ENCODE measurements at regions not wholly inside any gene's neighbourhood (a gene's known extent, or its start where the extent isn't known, plus 50 kb on each side); places are given as distances from the start of the nearest gene placed in this dataset.
"Not testable (repeated sequence)": the region's sequence is repeated elsewhere in the genome, so short reads cannot be mapped to it uniquely, and the experiment has no call there.

DNA sequence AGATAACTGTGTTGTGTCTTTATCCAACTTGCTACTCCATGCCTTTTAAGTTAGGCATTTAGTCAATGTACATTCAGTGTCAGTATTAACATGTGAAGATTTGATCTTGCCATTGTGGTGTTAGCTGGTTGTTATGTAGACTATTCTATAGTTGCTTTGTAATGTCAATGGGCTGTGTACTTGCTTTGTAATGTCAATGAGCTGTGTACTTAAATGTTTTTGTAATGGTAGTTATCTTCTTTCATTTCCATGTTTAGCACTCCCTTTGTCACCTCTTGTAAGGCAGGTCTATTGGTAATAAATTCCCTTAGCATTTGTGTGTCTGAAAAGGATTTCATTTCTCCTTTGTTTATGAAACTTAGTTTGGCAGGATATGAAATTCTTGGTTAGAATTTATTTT is 53.4 kb downstream of the MC4R start:
- no peak for DNase-seq

DNA sequence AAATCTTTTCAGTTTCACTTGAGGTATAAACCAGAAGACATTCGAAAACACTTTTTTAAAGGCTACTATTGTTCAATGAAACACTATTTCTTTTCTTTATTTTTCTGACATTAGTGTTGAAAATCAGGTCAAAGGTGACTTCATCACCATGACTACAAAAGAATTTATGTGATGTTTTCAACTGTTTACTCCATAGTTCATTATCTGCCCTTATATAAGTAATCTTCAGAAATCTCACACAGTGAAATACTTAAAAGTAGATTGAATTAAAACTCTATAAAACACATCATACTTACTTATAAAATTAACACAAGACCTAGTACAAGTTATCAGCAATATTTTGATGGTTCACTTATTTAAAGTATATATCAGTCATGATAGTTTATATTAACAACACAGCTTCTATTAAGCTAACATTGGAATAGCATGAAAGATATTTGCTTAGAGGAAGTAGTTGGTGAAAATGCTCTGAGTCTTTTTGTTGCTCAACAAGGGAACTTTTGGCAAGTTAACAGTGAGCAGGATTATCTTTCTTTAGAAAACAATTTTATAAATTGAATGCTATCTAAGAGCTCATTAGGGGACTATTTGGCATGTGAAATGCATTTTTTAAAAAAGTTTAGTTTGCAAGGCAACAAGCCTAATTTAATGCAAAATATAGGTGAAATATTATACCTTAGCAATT is 60.8 kb downstream of the MC4R start:
- DNase-seq, result no peak

DNA sequence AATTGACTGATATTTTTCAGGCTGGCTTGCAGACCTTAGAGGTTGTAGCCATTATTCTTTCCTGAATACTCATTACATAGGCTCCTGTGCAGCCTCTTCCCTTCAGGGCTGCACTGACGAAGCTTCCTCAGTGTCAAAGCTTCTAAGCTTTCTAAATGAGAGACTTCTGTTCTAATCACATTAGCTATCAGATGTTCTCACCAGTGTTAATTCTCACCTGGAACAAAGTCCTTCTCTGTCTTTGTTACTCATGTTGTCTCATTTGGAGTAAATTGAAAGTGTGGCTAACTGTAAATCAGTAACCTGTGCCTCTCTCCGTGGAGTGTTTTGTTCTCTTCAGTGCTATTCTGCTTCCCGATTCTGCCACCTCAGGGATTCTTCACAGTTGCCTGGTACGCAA is 76.9 kb downstream of the MC4R start:
- no peak for DNase-seq

DNA sequence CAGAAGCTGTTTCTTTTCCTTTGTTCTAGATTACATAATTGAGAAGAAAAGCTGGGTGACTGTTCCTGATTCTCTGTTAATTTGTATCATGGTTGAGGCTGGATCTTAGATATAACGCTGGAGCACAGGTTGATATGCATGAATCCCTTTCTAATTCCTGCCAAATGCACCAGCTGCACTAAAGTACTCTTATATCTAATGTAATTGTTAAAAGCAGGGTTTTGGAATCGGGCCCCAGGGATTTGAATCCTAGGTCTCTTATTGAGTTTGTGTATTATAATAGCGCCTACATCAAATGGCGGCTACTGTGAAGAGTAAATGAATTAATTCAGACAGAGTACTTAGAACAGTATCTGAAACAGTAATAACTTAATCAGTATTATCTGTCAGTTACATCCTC is 80.4 kb downstream of the MC4R start:
- no peak for DNase-seq

DNA sequence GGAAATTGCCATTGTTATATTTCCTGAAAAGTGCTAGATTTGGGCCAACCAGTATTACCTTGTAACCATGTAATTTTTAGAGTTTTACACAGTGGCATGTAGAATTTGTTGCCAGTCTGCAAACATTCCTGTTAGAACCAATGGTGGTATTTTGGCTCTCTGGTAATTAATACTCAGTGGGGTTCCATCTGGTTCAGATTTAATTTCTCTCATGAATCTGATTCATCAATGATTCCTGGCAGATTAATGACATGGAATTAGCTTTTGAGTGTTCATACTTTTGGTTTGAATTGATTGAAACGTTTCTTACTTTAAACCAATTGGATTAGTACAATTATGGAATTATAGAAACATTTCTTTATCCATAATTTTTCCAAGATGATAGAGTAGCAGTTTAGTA is 93.2 kb downstream of the MC4R start:
- DNase-seq, result no peak

DNA sequence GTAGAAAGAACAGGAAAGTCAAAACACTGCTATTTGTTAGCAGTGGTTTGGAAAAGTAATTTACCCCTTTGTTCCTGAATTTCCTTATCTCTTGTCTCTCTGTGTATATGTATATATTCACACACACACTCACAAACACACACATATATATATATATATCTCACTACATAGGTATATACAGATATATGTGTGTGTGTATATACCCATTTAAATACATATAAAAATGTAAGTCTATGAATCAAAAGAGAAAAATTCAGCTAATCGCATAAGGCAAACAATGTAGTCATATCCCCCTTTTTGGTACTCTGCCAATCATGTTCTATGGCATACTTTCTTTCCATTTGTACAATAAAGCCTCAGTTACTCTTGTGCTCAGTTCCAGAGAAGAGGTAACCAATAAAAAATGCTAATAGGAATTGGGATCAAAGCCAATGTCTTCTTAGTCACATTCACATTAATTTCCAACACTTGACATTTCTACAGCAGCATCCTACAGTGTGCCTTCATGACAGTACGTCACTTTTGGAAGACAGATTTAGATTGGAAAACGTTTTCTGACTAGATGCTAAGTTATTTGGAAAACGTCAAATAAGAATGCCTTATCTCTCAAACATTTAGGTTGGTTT is 94.6 kb downstream of the MC4R start:
- DNase-seq, result peak; percentile 0

DNA sequence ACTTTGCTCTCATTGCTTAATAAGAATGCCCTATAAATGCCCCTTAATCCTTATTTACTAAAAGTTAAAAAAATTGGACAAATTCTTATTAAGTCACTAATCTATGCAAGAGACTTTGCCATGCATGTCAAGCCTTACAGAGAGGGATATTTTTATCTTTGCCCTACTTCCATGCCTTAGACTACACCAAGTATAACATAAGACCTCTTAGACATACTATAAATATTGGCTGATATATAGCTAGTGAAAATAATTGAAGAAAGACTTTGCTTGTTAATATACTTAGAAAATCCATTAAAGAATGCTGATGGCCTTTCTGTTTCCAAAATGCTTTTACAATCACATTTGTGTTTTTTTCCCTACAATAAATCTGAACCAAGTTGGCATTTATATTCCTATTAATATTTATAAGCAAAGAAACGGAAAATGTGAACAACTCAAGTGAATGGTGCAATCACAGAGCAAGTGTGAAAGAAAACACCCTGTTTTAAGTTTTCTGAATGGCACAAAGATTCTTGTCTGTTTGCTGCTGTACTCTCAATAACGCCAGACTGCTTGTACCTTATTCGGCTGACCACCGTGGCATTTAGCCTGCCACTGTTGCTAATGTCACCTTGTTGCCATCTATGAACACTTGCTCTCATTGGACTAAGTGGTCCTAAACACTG is 105.0 kb downstream of the MC4R start:
- no peak for DNase-seq

DNA sequence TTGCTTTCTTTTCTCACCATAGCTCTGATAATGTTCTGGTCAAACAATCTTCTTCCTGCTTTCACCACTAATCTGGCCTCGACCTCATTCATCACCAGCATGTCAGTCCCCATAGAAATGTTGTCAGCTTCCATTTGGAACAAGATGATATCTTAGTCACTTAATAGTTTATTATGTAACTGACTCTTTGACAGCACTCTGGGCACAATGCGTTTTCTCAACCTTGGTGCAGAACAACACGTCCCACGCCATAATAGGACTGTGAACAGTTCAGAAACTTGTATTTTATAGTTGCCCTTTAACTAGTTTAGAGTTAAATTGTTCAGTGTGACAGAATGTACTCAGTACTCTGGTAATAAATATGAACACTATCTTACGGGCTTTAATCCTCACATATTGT is 106.0 kb downstream of the MC4R start:
- DNase-seq, result no peak

DNA sequence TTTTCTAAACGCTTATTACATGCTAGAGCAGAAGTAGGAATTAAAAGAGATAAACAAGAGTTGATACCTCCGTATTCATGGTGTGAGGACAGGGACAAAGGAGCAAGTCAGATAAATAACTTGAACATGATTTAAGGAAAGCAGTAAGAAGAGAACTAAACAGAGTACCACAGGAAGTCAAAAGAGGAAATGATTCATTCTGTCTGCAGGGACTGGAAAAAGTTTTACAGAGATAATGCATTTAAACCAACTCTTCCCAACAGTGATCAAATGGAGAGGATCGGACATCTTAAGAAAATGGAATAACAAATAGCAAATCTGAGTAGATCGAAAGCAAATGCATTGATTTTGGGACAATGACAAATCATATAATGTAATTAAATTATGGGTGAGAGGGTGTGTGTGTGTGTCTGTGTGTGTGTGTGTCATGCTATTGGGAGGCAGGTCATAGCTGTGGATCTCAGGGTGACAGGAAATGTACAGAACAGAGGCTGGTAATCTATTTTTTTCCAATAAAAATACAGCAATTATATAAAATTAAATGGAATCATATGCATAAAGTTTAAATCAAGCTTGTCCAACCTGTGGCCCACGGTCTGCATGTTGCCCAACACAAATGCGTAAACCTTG is 113.4 kb downstream of the MC4R start:
- no peak for DNase-seq

DNA sequence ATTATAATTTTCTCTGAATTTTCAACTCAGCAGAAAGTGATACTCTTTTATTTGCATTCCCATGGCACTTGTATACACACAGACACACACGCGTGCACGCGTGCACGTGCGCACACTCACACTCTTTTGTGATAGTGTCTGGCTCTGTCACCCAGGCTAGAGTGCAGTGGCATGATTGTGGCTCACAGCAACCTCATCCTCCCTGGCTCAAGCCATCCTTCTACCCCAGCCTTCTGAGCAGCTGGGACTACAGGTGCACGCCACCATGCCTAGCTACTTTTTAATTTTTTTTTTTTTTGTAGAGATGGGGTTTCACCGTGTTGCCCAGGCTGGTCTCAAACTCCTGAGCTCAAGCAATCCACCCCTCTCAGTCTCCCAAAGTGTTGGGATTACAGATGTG is 123.2 kb downstream of the MC4R start:
- DNase-seq, result no peak

DNA sequence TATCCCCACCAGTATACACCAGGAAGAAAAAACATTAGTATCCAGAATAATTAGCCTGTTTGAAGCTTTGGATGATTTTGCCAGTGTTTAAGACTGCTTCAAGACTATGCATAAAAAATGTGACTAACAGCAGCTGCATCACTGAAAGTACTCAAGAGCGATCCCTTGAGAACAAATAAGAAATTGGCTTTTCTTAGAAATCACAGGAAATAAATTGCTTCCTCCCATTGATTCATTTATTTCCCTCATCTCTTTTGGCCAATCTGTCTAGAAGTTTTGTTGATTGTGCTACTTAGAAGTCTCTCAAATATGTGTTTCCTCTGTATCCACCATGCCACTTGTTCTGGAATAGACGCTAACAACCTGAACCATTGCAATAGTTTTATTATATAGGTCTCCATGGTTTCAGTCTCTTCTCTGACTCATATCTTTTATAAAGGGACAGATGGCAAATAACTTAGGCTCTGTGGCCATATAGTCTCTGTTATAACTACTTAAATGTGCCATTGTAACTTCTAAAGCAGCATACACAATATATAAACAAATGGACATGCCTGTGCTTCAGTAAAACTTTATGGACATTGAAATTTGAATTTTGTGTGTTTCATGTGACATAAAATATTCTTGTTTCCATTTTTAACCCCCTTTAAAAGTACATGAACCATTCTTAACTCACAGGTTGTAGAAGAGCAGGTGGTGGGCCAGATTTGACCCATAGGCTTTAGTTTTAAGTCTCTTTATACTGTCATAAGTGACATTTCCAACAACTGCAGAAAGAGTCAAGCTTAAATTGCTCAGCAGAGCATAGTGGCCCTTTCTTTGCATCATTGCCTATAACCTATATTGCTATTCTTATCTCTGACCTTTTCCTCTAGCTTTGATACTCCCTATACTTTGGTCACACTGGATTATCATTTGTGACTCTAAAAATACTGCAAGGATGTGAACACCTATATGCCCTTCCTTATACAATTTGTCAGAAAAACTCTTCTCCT is 123.9 kb downstream of the MC4R start:
- DNase-seq, result no peak

DNA sequence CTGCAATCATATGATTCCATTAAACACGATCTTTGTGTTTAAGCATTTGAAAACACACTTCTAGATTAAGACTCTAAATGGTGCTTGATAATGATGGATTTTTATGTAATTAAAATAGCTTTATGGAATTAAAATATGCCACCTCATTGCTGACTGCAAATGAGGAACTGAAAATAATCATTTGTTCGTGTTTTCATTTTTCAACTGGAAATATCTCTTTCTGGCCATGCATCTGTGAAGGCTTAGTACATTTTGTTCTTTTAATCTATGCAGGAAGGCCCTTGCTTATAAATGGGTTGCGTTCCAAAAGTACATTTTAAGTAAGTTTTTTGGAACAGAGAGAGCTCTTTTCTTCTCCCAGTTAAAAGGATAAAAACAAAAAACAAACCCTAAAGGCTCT is 125.5 kb downstream of the MC4R start:
- DNase-seq, result no peak

DNA sequence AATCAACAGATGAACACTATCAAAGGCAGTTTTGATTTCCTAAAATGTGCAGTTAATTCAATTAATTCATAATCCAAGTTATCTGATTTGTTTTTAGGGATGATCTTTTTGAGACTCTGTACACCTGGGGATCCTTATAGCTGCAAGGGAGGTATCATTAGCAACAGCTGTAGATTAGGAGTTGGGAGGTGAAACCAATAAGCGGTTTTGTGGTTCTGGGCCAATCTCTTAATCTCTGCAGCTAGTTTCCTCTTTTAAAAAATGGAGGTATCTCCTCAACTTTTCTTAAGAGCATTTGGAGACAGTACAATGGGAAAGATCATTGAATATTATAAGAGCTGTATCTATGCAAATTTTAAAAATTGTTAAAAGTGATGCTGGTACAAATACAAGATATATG is 126.0 kb downstream of the MC4R start:
- DNase-seq, result no peak

DNA sequence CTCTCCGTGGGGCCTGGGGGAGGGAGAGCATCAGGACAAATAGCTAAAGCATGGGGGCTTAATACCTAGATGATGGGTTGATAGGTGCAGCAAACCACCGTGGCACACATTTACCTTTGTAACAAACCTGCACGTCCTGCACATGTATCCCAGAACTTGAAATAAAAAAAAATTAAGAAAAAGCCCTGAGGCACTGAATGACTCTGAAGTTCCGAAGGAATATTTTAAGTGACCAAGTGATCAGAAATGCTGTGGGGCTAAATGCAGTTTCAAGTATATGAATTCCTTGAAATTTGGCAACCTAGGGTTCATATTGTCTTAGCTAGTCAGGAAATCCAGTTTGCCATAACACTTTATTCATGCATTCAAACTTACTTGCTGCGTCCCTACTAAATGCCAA is 127.5 kb downstream of the MC4R start:
- no peak for DNase-seq

DNA sequence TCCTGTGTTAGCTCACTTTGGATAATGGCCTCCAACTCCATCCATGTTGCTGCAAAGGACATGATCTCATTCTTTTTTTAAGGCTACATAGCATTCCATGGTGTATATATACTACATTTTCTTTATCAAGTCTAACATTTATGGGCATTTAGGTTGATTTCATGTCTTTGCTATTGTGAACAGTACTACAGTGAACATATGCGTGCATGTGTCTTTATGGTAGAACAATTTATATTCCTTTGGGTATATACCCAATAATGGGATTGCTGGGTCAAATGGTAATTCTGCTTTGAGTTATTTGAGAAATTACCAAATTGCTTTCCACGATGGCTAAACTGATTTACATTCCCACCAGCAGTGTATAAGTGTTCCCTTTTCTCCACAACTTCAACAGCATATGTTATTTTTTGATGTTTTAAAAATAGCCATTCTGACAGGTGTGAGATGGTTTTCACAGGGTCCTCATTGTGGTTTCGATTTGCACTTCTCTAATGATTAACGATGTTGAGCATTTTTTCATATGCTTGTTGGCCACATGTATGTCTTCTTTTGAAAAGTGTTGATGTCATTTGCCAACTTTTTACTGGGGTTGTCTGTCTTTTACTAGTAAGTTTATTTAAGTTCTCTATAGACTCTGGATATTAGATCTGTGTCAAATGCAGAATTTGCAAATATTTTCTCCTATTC is 133.4 kb downstream of the MC4R start:
- not testable (repeated sequence) for DNase-seq

DNA sequence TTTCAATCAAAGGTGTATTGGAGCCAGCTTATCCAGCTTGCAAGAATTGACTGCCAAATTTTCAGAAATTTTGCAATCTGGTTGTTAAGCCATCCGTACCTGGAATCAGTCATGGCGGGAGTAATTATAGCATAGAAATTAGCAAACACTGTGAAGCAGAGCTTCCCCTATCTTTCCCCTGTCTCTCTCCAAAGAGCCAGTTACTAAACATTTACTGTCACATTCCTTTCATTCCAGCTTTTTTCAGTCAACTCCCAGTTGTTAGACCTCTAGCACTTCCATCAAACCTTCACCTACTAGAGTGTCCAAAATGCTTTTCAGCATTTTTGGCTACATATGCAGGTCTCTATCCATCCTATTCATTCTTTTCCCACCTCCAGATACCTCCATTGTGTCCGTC is 137.4 kb downstream of the MC4R start:
- DNase-seq, result no peak

DNA sequence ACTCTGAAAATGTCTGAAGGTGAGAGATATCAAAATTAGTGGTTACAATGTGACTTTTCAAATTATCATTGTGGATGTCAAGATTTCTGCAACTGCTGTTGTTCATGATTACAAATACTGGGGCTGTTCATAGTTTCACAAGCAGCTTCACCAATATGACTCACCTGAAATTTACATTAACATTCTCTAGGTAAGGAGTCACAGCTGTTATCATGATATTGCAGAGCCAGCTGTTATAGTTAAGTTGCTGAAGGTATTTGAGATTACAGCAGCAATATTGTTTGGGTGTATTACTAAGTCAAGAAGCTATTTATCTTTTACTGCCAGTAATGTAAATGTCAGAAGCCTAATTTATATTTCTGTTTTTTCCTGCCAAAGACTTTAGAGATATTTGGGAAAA is 140.0 kb downstream of the MC4R start:
- DNase-seq, result no peak

DNA sequence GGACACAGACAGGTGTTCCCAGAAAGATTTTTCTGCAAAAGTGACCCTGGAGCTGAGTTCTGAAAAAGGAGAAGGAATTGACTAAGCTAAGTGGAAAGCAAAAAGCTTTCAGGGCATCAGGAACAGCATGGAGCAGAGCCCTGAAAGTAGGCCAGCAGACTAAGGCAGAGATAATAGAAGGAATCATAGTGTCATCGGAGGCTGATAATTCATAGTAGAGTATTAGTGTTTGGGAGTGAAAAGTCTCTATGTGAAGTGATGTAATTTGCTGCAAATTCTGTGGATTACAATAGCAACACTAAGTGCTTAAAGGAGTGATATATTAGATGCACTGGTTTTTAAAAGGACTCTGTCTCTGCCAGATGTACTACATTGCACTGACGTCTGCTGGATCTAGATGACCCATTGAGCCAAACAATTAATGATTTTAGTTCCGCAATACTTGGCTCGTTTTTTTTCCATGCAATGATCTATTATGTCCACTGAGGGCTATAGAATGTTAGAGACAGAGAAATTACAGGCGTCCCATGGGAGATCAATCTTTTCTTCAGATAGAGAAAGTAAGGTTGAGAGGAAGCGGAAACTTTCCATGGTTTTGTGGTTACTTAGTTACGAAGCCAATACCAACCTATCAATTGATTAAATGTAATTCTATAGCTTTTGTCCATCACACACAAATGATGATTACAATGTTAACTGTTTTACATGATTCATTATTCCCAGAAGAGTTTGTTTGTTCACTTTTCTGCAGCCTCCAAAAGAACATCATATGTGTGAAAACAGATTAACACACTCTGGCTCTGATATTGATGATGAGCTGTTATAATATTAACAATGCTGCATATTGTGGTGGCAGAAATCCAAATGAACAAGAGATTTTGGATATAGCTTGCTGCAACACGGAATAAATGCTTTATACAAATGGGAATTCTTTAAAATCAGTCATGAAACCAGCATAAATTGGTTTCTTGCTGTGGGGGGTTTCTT is 143.7 kb downstream of the MC4R start:
- peak; percentile 2 for DNase-seq

DNA sequence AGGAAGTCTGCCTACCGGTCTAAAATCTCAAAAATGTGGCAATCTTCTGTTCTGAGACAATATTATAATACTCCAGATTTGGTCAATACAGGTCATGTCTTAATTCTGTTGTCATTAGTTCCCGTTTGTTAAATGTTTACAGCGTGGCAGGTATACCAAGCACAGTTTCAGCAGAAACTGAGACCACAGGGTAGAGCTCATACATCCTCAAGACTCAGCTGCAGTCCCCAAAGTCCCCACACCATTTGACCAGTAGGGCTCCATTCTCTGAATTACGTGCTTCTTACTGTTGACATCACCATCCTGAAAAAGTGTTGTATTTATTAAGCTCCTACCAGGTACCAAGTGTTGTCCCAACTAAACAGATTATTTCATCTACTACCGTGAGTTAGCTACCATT is 157.1 kb downstream of the MC4R start:
- no peak for DNase-seq

DNA sequence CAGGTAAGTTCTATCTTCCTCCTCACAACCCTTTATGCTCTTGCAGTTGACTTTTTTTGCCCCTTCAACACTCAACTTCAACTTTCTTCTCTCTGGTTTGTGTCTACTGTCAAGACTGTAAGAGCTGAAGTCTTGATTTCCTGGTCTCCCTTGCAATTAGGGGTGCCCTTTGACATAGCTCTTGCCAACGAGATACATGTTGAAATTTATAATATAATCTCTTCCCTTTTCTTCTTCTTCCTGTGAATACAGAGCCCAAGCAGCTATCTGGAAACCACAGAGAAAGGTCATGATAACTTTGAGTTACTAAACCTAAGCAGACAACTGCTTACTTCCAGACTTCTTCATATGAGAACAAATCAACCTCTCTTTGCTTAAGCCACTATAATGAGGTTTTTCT is 163.5 kb downstream of the MC4R start:
- DNase-seq, result no peak
